ENCODE measurements at regions not wholly inside any gene's neighbourhood (a gene's known extent, or its start where the extent isn't known, plus 50 kb on each side); places are given as distances from the start of the nearest gene placed in this dataset.

GRCh38 chr9:17907779-17908508 is 329.1 kb downstream of the SH3GL2 start:
- no peak overlapping the region for H2AFZ ChIP-seq (ENCODE audit: low read length)
- H3K36me3 ChIP-seq (ENCODE audit: control insufficient read depth, insufficient read depth, low read length) = no peaks in the 10 kb centered on the region
- no peak overlapping the region for H3K4me3 ChIP-seq (replicated peaks in 1 of 4; ENCODE audit: control extremely low read depth in 1 of 4, insufficient read depth in 1 of 4, low read depth in 3 of 4, low read length in 4 of 4)
- H3K4me1 ChIP-seq (ENCODE audit: control insufficient read depth, extremely low read depth, insufficient read depth, low read length) = no peaks in the 10 kb centered on the region
- H3K79me2 ChIP-seq (ENCODE audit: control insufficient read depth, insufficient read depth, low read length) = no peaks in the 10 kb centered on the region
- no peaks in the 10 kb centered on the region for H3K9me3 ChIP-seq (ENCODE audit: control insufficient read depth, insufficient read depth, low read depth, low read length)
- no peaks in the 10 kb centered on the region for H4K20me1 ChIP-seq (ENCODE audit: control insufficient read depth, extremely low read depth, insufficient read depth, low read length)
- H3K4me2 ChIP-seq (ENCODE audit: extremely low read depth, insufficient read depth, low read length) = no peak overlapping the region
- H3K9ac ChIP-seq (ENCODE audit: insufficient read depth, low read length) = no peak overlapping the region
- no peak for DNase-seq (ENCODE audit: low read depth in 2 of 2)
- H3K27me3 ChIP-seq (ENCODE audit: control insufficient read depth, insufficient read depth, low read length) = peaks cover 12% of the 10 kb centered on the region
- TF ChIP-seq CTCF (conservative IDR thresholded peaks at IDR 0.05 in 1 of 2, IDR thresholded peaks at IDR 0.05 in 1 of 2; ENCODE audit: low read depth in 1 of 2, low read length in 2 of 2) (no peak), EZH2 (IDR thresholded peaks at IDR 0.05; ENCODE audit: low read length, missing control alignments) (no peak)
- no peak overlapping the region for H3K27ac ChIP-seq (ENCODE audit: insufficient read depth, low read length)

- TF ChIP-seq EZH2 (IDR thresholded peaks at IDR 0.05; ENCODE audit: low read length, missing control alignments) (no peak), CTCF (conservative IDR thresholded peaks at IDR 0.05 in 1 of 2, IDR thresholded peaks at IDR 0.05 in 1 of 2; ENCODE audit: low read depth in 1 of 2, low read length in 2 of 2) (no peak)
- H3K4me2 ChIP-seq (ENCODE audit: extremely low read depth, insufficient read depth, low read length) = no peak overlapping the region
These were observed 347.4 kb downstream of the SH3GL2 start for GRCh38 chr9:17926246-17926645.

GRCh38 chr9:17927616-17928015 is 348.8 kb downstream of the SH3GL2 start:
- Histone ChIP-seq H3K9me3 (ENCODE audit: control insufficient read depth, insufficient read depth, low read depth, low read length) (no peaks in the 10 kb centered on the region), H3K27me3 (ENCODE audit: control insufficient read depth, insufficient read depth, low read length) (no peaks in the 10 kb centered on the region), H4K20me1 (ENCODE audit: control insufficient read depth, extremely low read depth, insufficient read depth, low read length) (no peaks in the 10 kb centered on the region), H3K4me2 (ENCODE audit: extremely low read depth, insufficient read depth, low read length) (no peak overlapping the region), H3K36me3 (ENCODE audit: control insufficient read depth, insufficient read depth, low read length) (no peaks in the 10 kb centered on the region), H3K9ac (ENCODE audit: insufficient read depth, low read length) (no peak overlapping the region), H3K27ac (ENCODE audit: insufficient read depth, low read length) (no peak overlapping the region), H3K4me1 (ENCODE audit: control insufficient read depth, extremely low read depth, insufficient read depth, low read length) (no peaks in the 10 kb centered on the region), H3K79me2 (ENCODE audit: control insufficient read depth, insufficient read depth, low read length) (no peaks in the 10 kb centered on the region), H3K4me3 (replicated peaks in 1 of 4; ENCODE audit: control extremely low read depth in 1 of 4, insufficient read depth in 1 of 4, low read depth in 3 of 4, low read length in 4 of 4) (no peak overlapping the region), H2AFZ (ENCODE audit: low read length) (no peak overlapping the region)
- TF ChIP-seq CTCF (conservative IDR thresholded peaks at IDR 0.05 in 1 of 2, IDR thresholded peaks at IDR 0.05 in 1 of 2; ENCODE audit: low read depth in 1 of 2, low read length in 2 of 2) (no peak), EZH2 (IDR thresholded peaks at IDR 0.05; ENCODE audit: low read length, missing control alignments) (no peak)
- no peak for DNase-seq (ENCODE audit: low read depth in 2 of 2)

More at GRCh38 chr9:17926246-17926645, 347.4 kb downstream of the SH3GL2 start:
- Histone ChIP-seq H3K36me3 (ENCODE audit: control insufficient read depth, insufficient read depth, low read length) (no peaks in the 10 kb centered on the region), H3K9ac (ENCODE audit: insufficient read depth, low read length) (no peak overlapping the region), H3K27ac (ENCODE audit: insufficient read depth, low read length) (no peak overlapping the region), H3K4me3 (replicated peaks in 1 of 4; ENCODE audit: control extremely low read depth in 1 of 4, insufficient read depth in 1 of 4, low read depth in 3 of 4, low read length in 4 of 4) (no peak overlapping the region), H3K4me1 (ENCODE audit: control insufficient read depth, extremely low read depth, insufficient read depth, low read length) (no peaks in the 10 kb centered on the region), H2AFZ (ENCODE audit: low read length) (no peak overlapping the region), H4K20me1 (ENCODE audit: control insufficient read depth, extremely low read depth, insufficient read depth, low read length) (no peaks in the 10 kb centered on the region), H3K79me2 (ENCODE audit: control insufficient read depth, insufficient read depth, low read length) (no peaks in the 10 kb centered on the region), H3K9me3 (ENCODE audit: control insufficient read depth, insufficient read depth, low read depth, low read length) (no peaks in the 10 kb centered on the region), H3K27me3 (ENCODE audit: control insufficient read depth, insufficient read depth, low read length) (no peaks in the 10 kb centered on the region)
- no peak for DNase-seq (ENCODE audit: low read depth in 2 of 2)
